Transverse colon (tissue), 4 donors: ENCODE measurements at regions not wholly inside any gene's neighbourhood (a gene's known extent, or its start where the extent isn't known, plus 50 kb on each side); places are given as distances from the start of the nearest gene placed in this dataset.
"Not testable (repeated sequence)": the region's sequence is repeated elsewhere in the genome, so short reads cannot be mapped to it uniquely, and the experiment has no call there.

Experiments
- DNase-seq: peaks from one replicate; pipeline ENCODE4 v3.0.0-alpha.2; 2019
- H3K27ac ChIP-seq, 4 donors: fragments of 200-600 bp; sonication (generic); 2 replicates each; pipeline ENCODE4 v1.5.1; 2016 to 2018; ENCODE audit warnings: inconsistent platforms in 4 of 4
- H3K27me3 ChIP-seq: fragments of 200-600 bp; sonication (generic); 2 replicates; pipeline ENCODE4 v1.5.1; 2017; ENCODE audit warnings: inconsistent platforms
- H3K36me3 ChIP-seq, 4 donors: fragments of 200-600 bp; sonication (generic); 2 replicates each; pipeline ENCODE4 v1.5.1; 2017 to 2019; ENCODE audit warnings: inconsistent platforms in 4 of 4
- H3K4me1 ChIP-seq, 4 donors: fragments of 200-600 bp; sonication (generic); 2 replicates each; pipeline ENCODE4 v1.5.1; 2017 to 2020; ENCODE audit warnings: inconsistent platforms in 4 of 4
- H3K4me3 ChIP-seq, 4 donors: fragments of 200-600 bp; sonication (generic); 1 replicate in 1 of 4; 2 replicates in 3 of 4; pipeline versions ENCODE4 v1.5.1 to v1.6.1; 2017 to 2019; ENCODE audit warnings: inconsistent platforms in 4 of 4
- H3K9me3 ChIP-seq, 2 donors: fragments of 200-600 bp; sonication (generic); 2 replicates each; pipeline ENCODE4 v1.5.1; 2017 to 2019; ENCODE audit warnings: inconsistent platforms in 2 of 2
- EP300 ChIP-seq: sonication (generic); formaldehyde crosslinking; IDR thresholded peaks from one replicate; pipeline ENCODE4 v1.6.1; 2017; ENCODE audit warnings: antibody characterized with exemption, low read depth
- POLR2A ChIP-seq: fragments of 450-650 bp; IDR thresholded peaks from one replicate; pipeline ENCODE4 v1.6.1; 2016; ENCODE audit warnings: antibody characterized with exemption, mild to moderate bottlenecking, moderate library complexity
- POLR2AphosphoS5 ChIP-seq, 3 donors: sonication (generic); formaldehyde crosslinking; IDR thresholded peaks; one replicate each; pipeline ENCODE4 v1.6.1; 2016; ENCODE audit warnings: antibody characterized with exemption in 3 of 3
- WGBS, 2 donors: methylation state at CpG; one replicate each; pipeline ENCODE4 v1.1.5; 2018; ENCODE audit warnings: low coverage in 1 of 2; 5-methylcytosine and 5-hydroxymethylcytosine counted together
- in situ Hi-C, 4 donors: fragments of 200-750 bp; cut with MboI; loops; one replicate each; pipeline versions ENCODE4 v1.15.0 to v1.15.1; 2017; ENCODE audit warnings: low sequenced_read_pairs in 3 of 4, low pct_ligation_motif_present in 1 of 4, low pct_unique_long_range_greater_than_20kb in 1 of 4
- intact Hi-C: fragments of 100-400 bp; cut with DNase I; formaldehyde crosslinking; loops from one replicate; pipeline ENCODE4 v1.15.1; 2023; ENCODE audit warnings: low total_unique reads
- TF ChIP-seq, protein P1 (sequence below), 5 experiments: fragments of 200-600 bp in 3 of 5; fragments of 450-650 bp in 2 of 5; sonication (generic) in 3 of 5; IDR thresholded peaks; 1 replicate in 2 of 5; 2 replicates in 3 of 5; pipeline ENCODE4 v1.5.1; 2016 to 2017; ENCODE audit warnings: antibody characterized with exemption in 5 of 5, inconsistent platforms in 3 of 5, mild to moderate bottlenecking in 2 of 5, moderate library complexity in 1 of 5

DNA sequence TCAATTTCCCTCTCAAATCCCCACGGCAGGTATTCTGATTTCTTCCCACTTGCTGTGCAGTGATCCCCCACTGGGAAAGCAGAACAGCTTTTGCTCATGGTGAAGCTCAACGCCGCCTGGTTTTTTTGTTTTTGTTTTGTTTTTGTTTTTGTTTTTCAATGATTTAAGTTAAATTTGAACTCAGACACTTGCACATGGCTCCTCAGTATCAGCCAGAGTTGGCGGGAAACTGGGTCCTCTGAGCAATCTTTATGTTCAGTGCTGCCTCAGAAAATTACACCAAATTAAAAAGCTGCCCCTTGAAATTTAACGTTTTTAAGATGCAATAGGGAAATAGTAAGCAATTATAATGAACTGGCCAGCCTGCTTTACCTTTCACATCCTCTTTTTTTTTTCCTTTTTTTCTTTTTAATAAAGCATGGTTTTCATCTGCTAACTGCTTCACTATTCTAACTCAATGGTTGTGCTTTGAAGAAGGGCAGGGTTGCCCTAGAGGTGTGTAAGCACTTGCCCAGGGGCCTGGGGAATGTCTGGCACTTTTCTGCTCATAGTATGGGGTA, 277.0 kb upstream of the HNRNPA3 start:
- H3K4me1 ChIP-seq = no peaks in the 10 kb centered on the region
- no peak overlapping the region for H3K27ac ChIP-seq
- DNase-seq = no peak
- no peaks in the 10 kb centered on the region for H3K9me3 ChIP-seq
- no peak for TF ChIP-seq POLR2A
- TF ChIP-seq POLR2AphosphoS5 (IDR thresholded peaks at IDR 0.05) = no peak
- TF ChIP-seq, protein P1, sequence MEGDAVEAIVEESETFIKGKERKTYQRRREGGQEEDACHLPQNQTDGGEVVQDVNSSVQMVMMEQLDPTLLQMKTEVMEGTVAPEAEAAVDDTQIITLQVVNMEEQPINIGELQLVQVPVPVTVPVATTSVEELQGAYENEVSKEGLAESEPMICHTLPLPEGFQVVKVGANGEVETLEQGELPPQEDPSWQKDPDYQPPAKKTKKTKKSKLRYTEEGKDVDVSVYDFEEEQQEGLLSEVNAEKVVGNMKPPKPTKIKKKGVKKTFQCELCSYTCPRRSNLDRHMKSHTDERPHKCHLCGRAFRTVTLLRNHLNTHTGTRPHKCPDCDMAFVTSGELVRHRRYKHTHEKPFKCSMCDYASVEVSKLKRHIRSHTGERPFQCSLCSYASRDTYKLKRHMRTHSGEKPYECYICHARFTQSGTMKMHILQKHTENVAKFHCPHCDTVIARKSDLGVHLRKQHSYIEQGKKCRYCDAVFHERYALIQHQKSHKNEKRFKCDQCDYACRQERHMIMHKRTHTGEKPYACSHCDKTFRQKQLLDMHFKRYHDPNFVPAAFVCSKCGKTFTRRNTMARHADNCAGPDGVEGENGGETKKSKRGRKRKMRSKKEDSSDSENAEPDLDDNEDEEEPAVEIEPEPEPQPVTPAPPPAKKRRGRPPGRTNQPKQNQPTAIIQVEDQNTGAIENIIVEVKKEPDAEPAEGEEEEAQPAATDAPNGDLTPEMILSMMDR (IDR thresholded peaks at IDR 0.05) = no peak
- TF ChIP-seq EP300 = no peak
- in situ Hi-C loops (no loop called here), intact Hi-C loops (no loop called here)
- 61 to 74% methylated on average over 5 of the region's 5 CpGs for WGBS, 2 donors
- H3K27me3 ChIP-seq = no peaks in the 10 kb centered on the region
- no peaks in the 10 kb centered on the region for H3K36me3 ChIP-seq
- H3K4me3 ChIP-seq = no peak overlapping the region

DNA sequence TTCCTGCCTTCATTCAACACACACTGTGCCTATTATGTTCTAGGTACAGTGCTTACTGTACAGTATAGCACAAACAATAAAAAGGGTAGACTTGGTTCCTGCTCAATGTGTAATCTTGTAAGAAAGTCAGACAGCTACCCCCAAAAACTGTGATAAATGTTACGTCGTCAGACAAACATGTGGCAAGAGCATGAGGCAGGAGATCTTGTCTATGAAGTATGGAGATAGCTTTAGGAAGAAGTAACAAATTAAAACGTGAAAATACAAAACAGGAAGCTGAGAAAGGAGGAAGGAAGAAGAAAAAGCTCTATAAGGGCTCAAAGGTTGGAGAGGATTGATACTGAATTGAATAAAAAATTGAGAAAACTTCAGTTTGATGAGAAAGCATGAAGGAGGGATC, 276.2 kb upstream of the HNRNPA3 start:
- intact Hi-C loops = no loop called here
- Histone ChIP-seq H3K9me3 (no peaks in the 10 kb centered on the region), H3K27me3 (no peaks in the 10 kb centered on the region), H3K4me1 (no peaks in the 10 kb centered on the region), H3K27ac (no peak overlapping the region), H3K36me3 (no peaks in the 10 kb centered on the region), H3K4me3 (no peak overlapping the region)
- 64 to 66% methylated on average over 3 of the region's 3 CpGs for WGBS, 2 donors
- in situ Hi-C loops = no loop called here
- TF ChIP-seq POLR2A (no peak), EP300 (no peak), POLR2AphosphoS5 (IDR thresholded peaks at IDR 0.05) (no peak)
- TF ChIP-seq, protein P1 (IDR thresholded peaks at IDR 0.05) = no peak
- no peak for DNase-seq

GRCh38 chr2:176944998-176945397, 267.6 kb upstream of the HNRNPA3 start:
- in situ Hi-C loops = no loop called here
- Histone ChIP-seq H3K36me3 (no peaks in the 10 kb centered on the region), H3K4me3 (no peak overlapping the region), H3K27ac (no peak overlapping the region), H3K27me3 (no peaks in the 10 kb centered on the region), H3K4me1 (no peaks in the 10 kb centered on the region), H3K9me3 (no peaks in the 10 kb centered on the region)
- TF ChIP-seq, protein P1 (IDR thresholded peaks at IDR 0.05) = no peak
- no peak for TF ChIP-seq POLR2A
- TF ChIP-seq POLR2AphosphoS5 (IDR thresholded peaks at IDR 0.05) = no peak
- no peak for TF ChIP-seq EP300
- intact Hi-C loops = no loop called here
- no peak for DNase-seq
- WGBS, 2 donors = 20 to 53% methylated on average over 2 to 3 of the region's 3 CpGs

DNA sequence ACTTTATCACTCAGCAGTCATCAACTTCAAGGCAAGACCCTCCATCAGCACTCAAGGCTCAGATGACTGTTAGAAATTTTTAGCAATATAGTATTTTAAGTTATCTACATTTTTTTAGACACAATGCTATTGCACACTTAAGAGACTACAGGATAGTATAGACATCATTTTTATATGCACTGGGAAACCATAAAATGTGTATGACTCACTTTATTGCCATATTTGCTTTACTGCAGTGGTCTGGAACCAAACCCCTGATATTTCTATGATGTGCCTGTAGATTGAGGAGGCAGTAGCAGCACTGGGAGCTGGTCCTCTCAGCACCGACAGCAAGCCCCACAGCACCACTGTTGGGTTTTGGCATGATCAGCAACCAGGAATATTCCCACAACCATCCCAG, 264.8 kb upstream of the HNRNPA3 start:
- intact Hi-C loops = no loop called here
- in situ Hi-C loops = no loop called here
- Histone ChIP-seq H3K27me3 (no peaks in the 10 kb centered on the region), H3K9me3 (no peaks in the 10 kb centered on the region), H3K36me3 (no peaks in the 10 kb centered on the region), H3K4me1 (no peaks in the 10 kb centered on the region), H3K4me3 (no peak overlapping the region), H3K27ac (no peak overlapping the region)
- WGBS, 2 donors = 57 to 80% methylated on average over 1 of the region's 1 CpG
- DNase-seq = no peak
- TF ChIP-seq, protein P1 (IDR thresholded peaks at IDR 0.05) = no peak
- TF ChIP-seq POLR2A (no peak), EP300 (no peak)

GRCh38 chr2:176951218-176951617, 261.4 kb upstream of the HNRNPA3 start:
- WGBS, 2 donors = 90 to 96% methylated on average over 2 to 3 of the region's 3 CpGs
- intact Hi-C loops, in situ Hi-C loops: not testable (repeated sequence)

More at GRCh38 chr2:176951218-176951617, 261.4 kb upstream of the HNRNPA3 start:
- H3K36me3 ChIP-seq, H3K4me3 ChIP-seq, DNase-seq, H3K27ac ChIP-seq, H3K4me1 ChIP-seq, H3K9me3 ChIP-seq, H3K27me3 ChIP-seq: not testable (repeated sequence)
